ENCODE measurements at regions not wholly inside any gene's neighbourhood (a gene's known extent, or its start where the extent isn't known, plus 50 kb on each side); places are given as distances from the start of the nearest gene placed in this dataset.

DNA sequence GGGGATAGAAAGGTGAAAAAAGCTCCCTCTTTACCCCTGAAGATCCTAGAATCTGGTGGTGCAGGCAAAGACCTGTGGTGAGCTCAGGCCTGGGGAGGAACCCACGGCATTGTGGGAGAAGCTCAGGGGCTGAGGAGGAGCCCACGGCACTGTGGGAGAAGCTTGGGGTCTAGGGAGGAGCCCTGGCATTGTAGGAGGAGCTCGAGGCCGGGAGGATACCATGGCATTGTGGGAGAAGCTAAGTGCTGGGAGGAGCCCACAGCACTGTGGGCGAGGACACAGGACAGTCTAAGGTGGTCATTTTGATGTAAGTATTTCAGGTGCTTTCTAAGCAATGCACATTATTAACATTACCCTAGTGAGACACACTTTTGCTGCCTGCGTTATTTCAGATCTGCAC, 179.7 kb downstream of the HSD17B3 start:
- TF ChIP-seq EZH2phosphoT487 (IDR thresholded peaks at IDR 0.05; ENCODE audit: borderline replicate concordance), result no peak
- TF ChIP-seq, protein P1, sequence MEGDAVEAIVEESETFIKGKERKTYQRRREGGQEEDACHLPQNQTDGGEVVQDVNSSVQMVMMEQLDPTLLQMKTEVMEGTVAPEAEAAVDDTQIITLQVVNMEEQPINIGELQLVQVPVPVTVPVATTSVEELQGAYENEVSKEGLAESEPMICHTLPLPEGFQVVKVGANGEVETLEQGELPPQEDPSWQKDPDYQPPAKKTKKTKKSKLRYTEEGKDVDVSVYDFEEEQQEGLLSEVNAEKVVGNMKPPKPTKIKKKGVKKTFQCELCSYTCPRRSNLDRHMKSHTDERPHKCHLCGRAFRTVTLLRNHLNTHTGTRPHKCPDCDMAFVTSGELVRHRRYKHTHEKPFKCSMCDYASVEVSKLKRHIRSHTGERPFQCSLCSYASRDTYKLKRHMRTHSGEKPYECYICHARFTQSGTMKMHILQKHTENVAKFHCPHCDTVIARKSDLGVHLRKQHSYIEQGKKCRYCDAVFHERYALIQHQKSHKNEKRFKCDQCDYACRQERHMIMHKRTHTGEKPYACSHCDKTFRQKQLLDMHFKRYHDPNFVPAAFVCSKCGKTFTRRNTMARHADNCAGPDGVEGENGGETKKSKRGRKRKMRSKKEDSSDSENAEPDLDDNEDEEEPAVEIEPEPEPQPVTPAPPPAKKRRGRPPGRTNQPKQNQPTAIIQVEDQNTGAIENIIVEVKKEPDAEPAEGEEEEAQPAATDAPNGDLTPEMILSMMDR (conservative IDR thresholded peaks at IDR 0.05; ENCODE audit: low read length), result no peak

All from Loucy (cell line).